SK-N-SH treated with all-trans-retinoic acid at 6 μM for 48 hours (cell line): ENCODE measurements at regions not wholly inside any gene's neighbourhood (a gene's known extent, or its start where the extent isn't known, plus 50 kb on each side); places are given as distances from the start of the nearest gene placed in this dataset.

Source experiments
- CSRNP3 ChIP-seq: fragments of 250-450 bp; sonication (Bioruptor Pico); IDR thresholded peaks from 2 replicates; pipeline ENCODE4 v1.5.1; 2021; ENCODE audit warnings: mild to moderate bottlenecking, moderate library complexity
- GLIS3 ChIP-seq: fragments of 250-450 bp; sonication (Bioruptor Pico); IDR thresholded peaks from 2 replicates; pipeline ENCODE4 v1.5.0; 2020; ENCODE audit warnings: mild to moderate bottlenecking, moderate library complexity
- ISL1 ChIP-seq: fragments of 250-450 bp; sonication (Bioruptor Pico); IDR thresholded peaks from 2 replicates; pipeline ENCODE4 v2.1.2; 2022; ENCODE audit warnings: mild to moderate bottlenecking, moderate library complexity
- PATZ1 ChIP-seq: fragments of 250-450 bp; sonication (Bioruptor Pico); IDR thresholded peaks from 2 replicates; pipeline ENCODE4 v1.8.0; 2020; ENCODE audit warnings: mild to moderate bottlenecking, moderate library complexity, borderline replicate concordance
- PPARA ChIP-seq: fragments of 250-450 bp; sonication (Bioruptor Pico); IDR thresholded peaks from 2 replicates; pipeline ENCODE4 v1.5.0; 2020; ENCODE audit warnings: mild to moderate bottlenecking, borderline replicate concordance
- RARB ChIP-seq: fragments of 250-450 bp; sonication (Bioruptor Pico); IDR thresholded peaks from 2 replicates; pipeline ENCODE4 v1.8.0; 2021; ENCODE audit warnings: mild to moderate bottlenecking, moderate library complexity

GRCh38 chr6:91114123-91114708 is 527.3 kb upstream of the MAP3K7 start:
- no peak for TF ChIP-seq GLIS3 (CRISPR knock-in tag)
- TF ChIP-seq PATZ1 (CRISPR knock-in tag) = no peak
- TF ChIP-seq CSRNP3 (CRISPR knock-in tag) = no peak
- TF ChIP-seq RARB (CRISPR knock-in tag) = no peak
- TF ChIP-seq ISL1 = no peak
- no peak for TF ChIP-seq PPARA (CRISPR knock-in tag)
